Mesenchymal stem cell (in vitro differentiated cells and primary cell): ENCODE measurements at regions not wholly inside any gene's neighbourhood (a gene's known extent, or its start where the extent isn't known, plus 50 kb on each side); places are given as distances from the start of the nearest gene placed in this dataset.

ENCODE experiments used
- DNase-seq: peaks from one replicate; pipeline ENCODE4 v3.0.0-alpha.2; 2013
- H2AFZ ChIP-seq: one replicate; pipeline ENCODE4 v1.6.1; 2013; ENCODE audit warnings: low read depth, mild to moderate bottlenecking, control low read depth, inconsistent platforms, low read length, moderate library complexity
- H2AK5ac ChIP-seq: 2 replicates; pipeline ENCODE4 v1.6.1; 2013; ENCODE audit warnings: low read length, moderate library complexity, mild to moderate bottlenecking, inconsistent platforms; ENCODE audit not compliant: severe bottlenecking
- H2BK120ac ChIP-seq: one replicate; pipeline ENCODE4 v1.6.1; 2013; ENCODE audit warnings: low read depth, mild to moderate bottlenecking, inconsistent platforms, low read length, moderate library complexity
- H2BK12ac ChIP-seq, 2 experiments: one replicate each; pipeline ENCODE4 v1.6.1; 2013; ENCODE audit warnings: inconsistent platforms in 2 of 2, low read length in 2 of 2, mild to moderate bottlenecking in 2 of 2, moderate library complexity in 2 of 2, control low read depth in 1 of 2
- H2BK15ac ChIP-seq: one replicate; pipeline ENCODE4 v1.6.1; 2013; ENCODE audit warnings: mild to moderate bottlenecking, low read depth, inconsistent platforms; ENCODE audit not compliant: poor library complexity, severe bottlenecking
- H2BK5ac ChIP-seq: 2 replicates; pipeline ENCODE4 v1.6.1; 2013; ENCODE audit warnings: low read depth, mild to moderate bottlenecking, low read length, control low read depth, inconsistent platforms; ENCODE audit not compliant: poor library complexity, severe bottlenecking
- H3K14ac ChIP-seq, 2 experiments: one replicate each; pipeline ENCODE4 v1.6.1; 2013; ENCODE audit warnings: inconsistent platforms in 2 of 2, low read length in 2 of 2, control low read depth in 1 of 2, mild to moderate bottlenecking in 1 of 2, moderate library complexity in 1 of 2
- H3K18ac ChIP-seq, 2 experiments: one replicate each; pipeline ENCODE4 v1.6.1; 2013; ENCODE audit warnings: inconsistent platforms in 2 of 2, low read length in 2 of 2, control low read depth in 1 of 2, low read depth in 1 of 2, mild to moderate bottlenecking in 1 of 2
- H3K23ac ChIP-seq, 2 experiments: one replicate each; pipeline ENCODE4 v1.6.1; 2013; ENCODE audit warnings: inconsistent platforms in 2 of 2, low read length in 2 of 2, mild to moderate bottlenecking in 2 of 2, moderate library complexity in 2 of 2, control low read depth in 1 of 2
- H3K27ac ChIP-seq: 2 replicates; pipeline ENCODE4 v1.5.1; 2013; ENCODE audit warnings: mild to moderate bottlenecking, moderate library complexity, low read length, control low read depth, inconsistent platforms; ENCODE audit not compliant: poor library complexity, severe bottlenecking
- H3K27me3 ChIP-seq, 2 experiments: 2 replicates each; pipeline versions ENCODE4 v1.6.1 to v1.7.0; 2013; ENCODE audit warnings: low read length in 2 of 2, mild to moderate bottlenecking in 2 of 2, moderate library complexity in 2 of 2, control low read depth in 1 of 2, inconsistent platforms in 1 of 2; ENCODE audit not compliant: control insufficient read depth in 1 of 2, insufficient read depth in 1 of 2
- H3K36me3 ChIP-seq, 2 experiments: 2 replicates each; pipeline versions ENCODE4 v1.6.1 to v1.7.0; 2013; ENCODE audit warnings: low read length in 2 of 2, control low read depth in 1 of 2, inconsistent platforms in 1 of 2, low read depth in 1 of 2, mild to moderate bottlenecking in 1 of 2; ENCODE audit not compliant: insufficient read depth in 2 of 2, control insufficient read depth in 1 of 2
- H3K4ac ChIP-seq, 2 experiments: one replicate each; pipeline ENCODE4 v1.6.1; 2013; ENCODE audit warnings: inconsistent platforms in 2 of 2, low read length in 2 of 2, mild to moderate bottlenecking in 2 of 2, moderate library complexity in 2 of 2, control low read depth in 1 of 2, low read depth in 1 of 2
- H3K4me1 ChIP-seq: 2 replicates; pipeline ENCODE4 v1.6.1; 2013; ENCODE audit warnings: low read depth, low read length, control low read depth; ENCODE audit not compliant: control insufficient read depth, insufficient read depth
- H3K4me2 ChIP-seq: 2 replicates; pipeline ENCODE4 v1.6.1; 2013; ENCODE audit warnings: low read length, mild to moderate bottlenecking, inconsistent platforms; ENCODE audit not compliant: poor library complexity, severe bottlenecking
- H3K4me3 ChIP-seq, 2 experiments: 2 replicates each; pipeline versions ENCODE4 v1.5.1 to v1.7.0; 2013; ENCODE audit warnings: low read length in 2 of 2, mild to moderate bottlenecking in 2 of 2, control low read depth in 1 of 2, low read depth in 1 of 2; ENCODE audit not compliant: insufficient read depth in 1 of 2
- H3K79me1 ChIP-seq: replicated peaks from 2 replicates; pipeline ENCODE4 v1.6.1; 2013; ENCODE audit warnings: mild to moderate bottlenecking, control low read depth, low read length, inconsistent platforms; ENCODE audit not compliant: poor library complexity, severe bottlenecking
- H3K9ac ChIP-seq: 2 replicates; pipeline ENCODE4 v1.7.0; 2013; ENCODE audit warnings: mild to moderate bottlenecking, low read length, moderate library complexity
- H3K9me3 ChIP-seq: 2 replicates; pipeline ENCODE4 v1.7.0; 2013; ENCODE audit warnings: mild to moderate bottlenecking, low read length; ENCODE audit not compliant: control insufficient read depth
- H4K8ac ChIP-seq: one replicate; pipeline ENCODE4 v1.6.1; 2013; ENCODE audit warnings: inconsistent platforms, mild to moderate bottlenecking, low read length, moderate library complexity
- H4K91ac ChIP-seq: one replicate; pipeline ENCODE4 v1.6.1; 2013; ENCODE audit warnings: mild to moderate bottlenecking, low read length, inconsistent platforms
- WGBS: methylation state at CpG from one replicate; pipeline ENCODE4 v1.1.7; 2013; ENCODE audit warnings: mixed read lengths; 5-methylcytosine and 5-hydroxymethylcytosine counted together

DNA sequence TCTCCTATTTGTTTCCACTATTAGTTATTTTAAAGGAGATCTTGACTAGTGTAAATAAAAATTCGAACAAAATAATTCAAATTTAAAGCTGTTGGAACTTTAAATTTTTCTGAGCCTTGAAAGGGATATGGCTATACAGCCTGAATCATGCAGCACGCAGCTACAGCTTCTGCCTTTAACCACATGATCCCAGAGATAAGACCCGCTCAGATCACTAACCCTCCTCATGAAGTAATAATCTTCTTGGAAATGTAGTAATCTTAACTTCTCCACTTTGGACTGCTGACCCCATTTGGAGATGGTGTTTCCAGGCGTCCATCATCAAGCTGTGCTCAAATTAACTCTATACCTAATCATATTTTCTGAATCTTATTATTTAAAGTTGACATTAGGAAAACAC is 336.6 kb downstream of the DSC3 start:
- Histone ChIP-seq H3K27me3 (no peaks in the 10 kb centered on the region), H4K91ac (no peak overlapping the region), H2AK5ac (no peak overlapping the region)

DNA sequence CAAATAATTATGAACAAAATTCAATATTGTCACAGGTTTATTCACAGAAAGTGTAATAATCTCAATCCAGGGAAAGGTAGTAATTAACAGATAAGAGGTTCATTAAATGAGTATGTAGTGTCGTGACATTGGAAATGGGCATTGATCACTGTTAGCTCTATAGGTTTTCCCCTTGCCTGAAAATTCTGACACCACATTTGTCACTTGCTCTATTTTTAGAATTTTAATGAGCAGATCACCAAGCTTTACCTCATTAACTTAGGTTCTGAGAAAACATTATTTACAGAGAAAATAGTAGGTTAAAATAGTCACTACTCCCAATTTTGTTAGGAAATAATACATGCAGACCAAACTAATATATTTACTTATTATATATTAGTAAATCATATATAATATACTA is 344.0 kb downstream of the DSC3 start:
- no peak overlapping the region for H3K18ac ChIP-seq
- no peak overlapping the region for H3K27ac ChIP-seq
- H4K8ac ChIP-seq, result no peak overlapping the region
- H2BK5ac ChIP-seq, result no peak overlapping the region
- DNase-seq, result no peak
- H3K79me1 ChIP-seq, result no peaks in the 10 kb centered on the region
- WGBS, result 100% methylated on average over 1 of the region's 1 CpG
- H3K4me3 ChIP-seq, result no peak overlapping the region
- H2AFZ ChIP-seq, result no peak overlapping the region
- H3K4ac ChIP-seq, result no peak overlapping the region
- H3K9ac ChIP-seq, result no peak overlapping the region
- no peak overlapping the region for H2AK5ac ChIP-seq
- H3K4me1 ChIP-seq, result no peaks in the 10 kb centered on the region
- H2BK15ac ChIP-seq, result no peak overlapping the region
- no peak overlapping the region for H2BK120ac ChIP-seq
- H3K23ac ChIP-seq, result no peak overlapping the region
- H3K4me2 ChIP-seq, result no peak overlapping the region
- H3K36me3 ChIP-seq, result no peaks in the 10 kb centered on the region
- H3K9me3 ChIP-seq, result no peaks in the 10 kb centered on the region
- no peak overlapping the region for H3K14ac ChIP-seq
- H4K91ac ChIP-seq, result no peak overlapping the region
- no peaks in the 10 kb centered on the region for H3K27me3 ChIP-seq
- H2BK12ac ChIP-seq, result no peak overlapping the region

More for the DNA sequence above, 336.6 kb downstream of the DSC3 start:
- H3K36me3 ChIP-seq, result no peaks in the 10 kb centered on the region
- H3K9ac ChIP-seq, result no peak overlapping the region
- no peaks in the 10 kb centered on the region for H3K9me3 ChIP-seq
- no peak overlapping the region for H3K18ac ChIP-seq
- H3K27ac ChIP-seq, result no peak overlapping the region
- no peaks in the 10 kb centered on the region for H3K4me1 ChIP-seq
- H3K4ac ChIP-seq, result no peak overlapping the region
- H4K8ac ChIP-seq, result no peak overlapping the region
- no peak overlapping the region for H2BK12ac ChIP-seq
- H3K14ac ChIP-seq, result no peak overlapping the region
- no peak overlapping the region for H2BK120ac ChIP-seq
- no peak overlapping the region for H2BK15ac ChIP-seq
- H2AFZ ChIP-seq, result no peak overlapping the region
- no peaks in the 10 kb centered on the region for H3K79me1 ChIP-seq
- WGBS, result 48% methylated on average over 2 of the region's 4 CpGs
- H3K23ac ChIP-seq, result no peak overlapping the region
- H3K4me2 ChIP-seq, result no peak overlapping the region
- no peak overlapping the region for H3K4me3 ChIP-seq
- DNase-seq, result peak; percentile 23
- no peak overlapping the region for H2BK5ac ChIP-seq

DNA sequence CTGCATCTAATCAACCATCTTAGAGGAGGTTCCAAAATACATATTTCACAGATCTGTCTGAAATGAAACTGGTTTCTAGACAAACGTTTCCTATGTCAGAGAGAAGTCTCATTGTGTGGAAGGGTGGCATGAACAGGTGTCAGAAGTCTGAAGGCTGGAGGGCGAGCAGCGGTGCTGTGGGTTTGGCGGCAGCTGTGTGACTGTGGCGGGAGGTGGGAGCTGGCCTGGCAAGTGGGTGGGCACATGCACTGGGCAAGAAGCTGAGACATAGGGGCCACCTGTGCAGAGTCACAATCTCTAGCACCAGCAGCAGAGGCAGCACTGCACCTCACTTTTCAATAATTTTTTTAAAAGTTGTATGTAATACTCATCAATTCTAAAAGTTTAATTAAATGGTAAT is 346.3 kb downstream of the DSC3 start:
- no peak for DNase-seq
- no peak overlapping the region for H4K8ac ChIP-seq
- H3K79me1 ChIP-seq, result no peaks in the 10 kb centered on the region
- H3K9me3 ChIP-seq, result no peaks in the 10 kb centered on the region
- WGBS, result 94% methylated on average over 4 of the region's 5 CpGs
- no peak overlapping the region for H4K91ac ChIP-seq
- no peak overlapping the region for H2BK15ac ChIP-seq
- H3K4me1 ChIP-seq, result no peaks in the 10 kb centered on the region
- no peak overlapping the region for H3K14ac ChIP-seq
- H2AFZ ChIP-seq, result no peak overlapping the region
- no peak overlapping the region for H3K27ac ChIP-seq
- no peak overlapping the region for H2BK12ac ChIP-seq
- no peak overlapping the region for H2BK5ac ChIP-seq
- no peak overlapping the region for H2AK5ac ChIP-seq
- H3K23ac ChIP-seq, result no peak overlapping the region
- H3K4ac ChIP-seq, result no peak overlapping the region
- H3K4me2 ChIP-seq, result no peak overlapping the region
- H3K27me3 ChIP-seq, result no peaks in the 10 kb centered on the region
- H3K4me3 ChIP-seq, result no peak overlapping the region
- no peak overlapping the region for H3K18ac ChIP-seq
- no peak overlapping the region for H3K9ac ChIP-seq
- no peaks in the 10 kb centered on the region for H3K36me3 ChIP-seq
- no peak overlapping the region for H2BK120ac ChIP-seq

DNA sequence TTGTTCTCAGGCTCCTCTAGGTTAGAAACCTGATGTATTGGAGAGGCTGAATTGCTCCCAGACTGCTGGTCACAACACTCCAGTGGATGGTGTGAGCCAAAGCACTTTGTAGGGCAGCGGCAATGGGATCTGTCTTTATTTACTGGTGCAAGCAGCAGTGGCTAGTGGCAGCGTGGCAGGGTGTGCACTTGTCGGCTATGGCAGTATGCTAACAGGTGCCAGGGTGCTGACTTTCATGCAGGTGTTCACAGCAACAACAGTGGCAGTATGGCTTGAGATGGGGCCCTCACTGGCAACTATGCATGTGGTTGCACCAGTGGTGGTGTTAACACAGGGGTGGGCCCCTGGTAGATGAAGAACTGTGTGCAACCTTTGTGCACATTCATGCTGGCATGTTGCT is 347.8 kb downstream of the DSC3 start:
- no peaks in the 10 kb centered on the region for H3K27me3 ChIP-seq
- no peak overlapping the region for H4K8ac ChIP-seq
- H4K91ac ChIP-seq, result no peak overlapping the region
- no peak overlapping the region for H3K14ac ChIP-seq
- no peak overlapping the region for H3K4me2 ChIP-seq
- H2BK12ac ChIP-seq, result no peak overlapping the region
- DNase-seq, result no peak
- no peak overlapping the region for H3K4me3 ChIP-seq
- no peaks in the 10 kb centered on the region for H3K36me3 ChIP-seq
- 94% methylated on average over 3 of the region's 3 CpGs for WGBS
- no peak overlapping the region for H3K18ac ChIP-seq
- H3K79me1 ChIP-seq, result no peaks in the 10 kb centered on the region
- no peak overlapping the region for H2BK5ac ChIP-seq
- peak overlapping the region in 1 of 2 experiments; percentile 10 for H3K4ac ChIP-seq
- no peak overlapping the region for H3K23ac ChIP-seq
- no peak overlapping the region for H2AFZ ChIP-seq
- no peak overlapping the region for H3K27ac ChIP-seq
- H2BK15ac ChIP-seq, result no peak overlapping the region
- no peaks in the 10 kb centered on the region for H3K4me1 ChIP-seq
- no peak overlapping the region for H2BK120ac ChIP-seq
- H2AK5ac ChIP-seq, result no peak overlapping the region
- no peak overlapping the region for H3K9ac ChIP-seq
- no peaks in the 10 kb centered on the region for H3K9me3 ChIP-seq
